ENCODE measurements at regions not wholly inside any gene's neighbourhood (a gene's known extent, or its start where the extent isn't known, plus 50 kb on each side); places are given as distances from the start of the nearest gene placed in this dataset.
"Not testable (repeated sequence)": the region's sequence is repeated elsewhere in the genome, so short reads cannot be mapped to it uniquely, and the experiment has no call there.

- H3K9me3 ChIP-seq (ENCODE audit: control extremely low read depth in 1 of 5, control insufficient read depth in 4 of 5, insufficient read depth in 2 of 5, low read depth in 1 of 5, low read length in 4 of 5); H3K27ac ChIP-seq (ENCODE audit: insufficient read depth in 1 of 2, low read depth in 1 of 2, low read length in 2 of 2, poor library complexity in 1 of 2, severe bottlenecking in 2 of 2); H3K27me3 ChIP-seq (replicated peaks in 2 of 5; ENCODE audit: control insufficient read depth in 4 of 5, insufficient read depth in 5 of 5, low read length in 4 of 5); H3K36me3 ChIP-seq (ENCODE audit: control insufficient read depth in 4 of 4, insufficient read depth in 4 of 4, low read length in 3 of 4); H3K4me3 ChIP-seq (ENCODE audit: control insufficient read depth in 1 of 7, extremely low read depth in 1 of 7, insufficient read depth in 4 of 7, low read depth in 2 of 7, low read length in 6 of 7); DNase-seq; H3K4me1 ChIP-seq (ENCODE audit: control extremely low read depth in 1 of 4, control insufficient read depth in 4 of 4, insufficient read depth in 4 of 4, low read length in 3 of 4); POLR2A ChIA-PET; CTCF ChIA-PET: not testable (repeated sequence)
- WGBS (ENCODE audit: insufficient coverage): no CpG with 5 or more reads among the region's 23 CpGs
These were observed 300.0 kb downstream of the CDY2B start for GRCh38 chrY:17579956-17580519.

- H3K4me1 ChIP-seq (ENCODE audit: control extremely low read depth in 1 of 4, control insufficient read depth in 4 of 4, insufficient read depth in 4 of 4, low read length in 3 of 4); H3K36me3 ChIP-seq (ENCODE audit: control insufficient read depth in 4 of 4, insufficient read depth in 4 of 4, low read length in 3 of 4); H3K9me3 ChIP-seq (ENCODE audit: control extremely low read depth in 1 of 5, control insufficient read depth in 4 of 5, insufficient read depth in 2 of 5, low read depth in 1 of 5, low read length in 4 of 5); POLR2A ChIA-PET; H3K27ac ChIP-seq (ENCODE audit: insufficient read depth in 1 of 2, low read depth in 1 of 2, low read length in 2 of 2, poor library complexity in 1 of 2, severe bottlenecking in 2 of 2); H3K27me3 ChIP-seq (replicated peaks in 2 of 5; ENCODE audit: control insufficient read depth in 4 of 5, insufficient read depth in 5 of 5, low read length in 4 of 5); CTCF ChIA-PET; DNase-seq: not testable (repeated sequence)
- peak overlapping the region in 1 of 7 experiments; percentile 62 for H3K4me3 ChIP-seq (ENCODE audit: control insufficient read depth in 1 of 7, extremely low read depth in 1 of 7, insufficient read depth in 4 of 7, low read depth in 2 of 7, low read length in 6 of 7)
- WGBS (ENCODE audit: insufficient coverage): no CpG with 5 or more reads among the region's 43 CpGs
These were observed 300.7 kb downstream of the CDY2B start for GRCh38 chrY:17579131-17579955.

- H3K36me3 ChIP-seq (ENCODE audit: control insufficient read depth in 4 of 4, insufficient read depth in 4 of 4, low read length in 3 of 4); H3K4me3 ChIP-seq (ENCODE audit: control insufficient read depth in 1 of 7, extremely low read depth in 1 of 7, insufficient read depth in 4 of 7, low read depth in 2 of 7, low read length in 6 of 7); H3K27ac ChIP-seq (ENCODE audit: insufficient read depth in 1 of 2, low read depth in 1 of 2, low read length in 2 of 2, poor library complexity in 1 of 2, severe bottlenecking in 2 of 2); CTCF ChIA-PET; H3K9me3 ChIP-seq (ENCODE audit: control extremely low read depth in 1 of 5, control insufficient read depth in 4 of 5, insufficient read depth in 2 of 5, low read depth in 1 of 5, low read length in 4 of 5); POLR2A ChIA-PET; DNase-seq; H3K4me1 ChIP-seq (ENCODE audit: control extremely low read depth in 1 of 4, control insufficient read depth in 4 of 4, insufficient read depth in 4 of 4, low read length in 3 of 4); H3K27me3 ChIP-seq (replicated peaks in 2 of 5; ENCODE audit: control insufficient read depth in 4 of 5, insufficient read depth in 5 of 5, low read length in 4 of 5): not testable (repeated sequence)
- no CpG with 5 or more reads among the region's 21 CpGs for WGBS (ENCODE audit: insufficient coverage)
These were observed 316.9 kb downstream of the CDY2B start for GRCh38 chrY:17563114-17563513.
